ENCODE measurements at regions not wholly inside any gene's neighbourhood (a gene's known extent, or its start where the extent isn't known, plus 50 kb on each side); places are given as distances from the start of the nearest gene placed in this dataset.

GRCh38 chr15:89398896-89399237, 64.2 kb upstream of the POLG start:
- no peak for TF ChIP-seq CTCF (IDR thresholded peaks at IDR 0.05; ENCODE audit: low read depth, low read length)
- no peak for DNase-seq (ENCODE audit: extremely low read depth, low read depth)

GRCh38 chr15:89397653-89398023, 63.0 kb upstream of the POLG start:
- no peak for TF ChIP-seq CTCF (IDR thresholded peaks at IDR 0.05; ENCODE audit: low read depth, low read length)
- no peak for DNase-seq (ENCODE audit: extremely low read depth, low read depth)

GRCh38 chr15:89396723-89397652, 62.4 kb upstream of the POLG start:
- DNase-seq (ENCODE audit: extremely low read depth, low read depth) = no peak
- TF ChIP-seq CTCF (IDR thresholded peaks at IDR 0.05; ENCODE audit: low read depth, low read length) = no peak

GRCh38 chr15:89395996-89396395, 61.4 kb upstream of the POLG start:
- TF ChIP-seq CTCF (IDR thresholded peaks at IDR 0.05; ENCODE audit: low read depth, low read length) = no peak
- no peak for DNase-seq (ENCODE audit: extremely low read depth, low read depth)

- TF ChIP-seq CTCF (IDR thresholded peaks at IDR 0.05; ENCODE audit: low read depth, low read length) = no peak
- DNase-seq (ENCODE audit: extremely low read depth, low read depth) = no peak
These were observed 60.8 kb upstream of the POLG start for GRCh38 chr15:89395461-89395871.

GRCh38 chr15:89395031-89395430, 60.4 kb upstream of the POLG start:
- DNase-seq (ENCODE audit: extremely low read depth, low read depth) = no peak

More at GRCh38 chr15:89395031-89395430, 60.4 kb upstream of the POLG start:
- no peak for TF ChIP-seq CTCF (IDR thresholded peaks at IDR 0.05; ENCODE audit: low read depth, low read length)
